Neural progenitor cell (in vitro differentiated cells): ENCODE measurements at regions not wholly inside any gene's neighbourhood (a gene's known extent, or its start where the extent isn't known, plus 50 kb on each side); places are given as distances from the start of the nearest gene placed in this dataset.

Experiments used
- DNase-seq: peaks from one replicate; pipeline ENCODE4 v3.0.0-alpha.2; 2016; ENCODE audit warnings: low spot score
- H2AFZ ChIP-seq: fragments of 200-600 bp; sonication (generic); replicated peaks from 2 replicates; pipeline ENCODE4 v1.6.1; 2016; ENCODE audit warnings: antibody characterized with exemption
- H3F3A ChIP-seq: fragments of 200-600 bp; sonication (generic); 2 replicates; pipeline ENCODE4 v1.6.1; 2016; ENCODE audit warnings: antibody characterized with exemption, low read depth
- H3K27ac ChIP-seq: fragments of 200-600 bp; sonication (generic); 2 replicates; pipeline ENCODE4 v1.5.1; 2016; ENCODE audit warnings: mild to moderate bottlenecking
- H3K27me3 ChIP-seq: fragments of 200-600 bp; sonication (generic); 2 replicates; pipeline ENCODE4 v1.6.1; 2016; ENCODE audit warnings: mild to moderate bottlenecking, moderate library complexity
- H3K36me3 ChIP-seq: fragments of 200-600 bp; sonication (generic); 2 replicates; pipeline ENCODE4 v1.5.1; 2016
- H3K4me1 ChIP-seq: fragments of 200-600 bp; sonication (generic); 2 replicates; pipeline ENCODE4 v1.6.1; 2016; ENCODE audit warnings: mixed run types
- H3K4me2 ChIP-seq: fragments of 200-600 bp; sonication (generic); 2 replicates; pipeline ENCODE4 v1.6.1; 2016
- H3K4me3 ChIP-seq: fragments of 200-600 bp; sonication (generic); 2 replicates; pipeline ENCODE4 v1.5.1; 2016
- H3K79me2 ChIP-seq: fragments of 200-600 bp; sonication (generic); 2 replicates; pipeline ENCODE4 v1.6.1; 2016; ENCODE audit warnings: low read depth
- H3K9ac ChIP-seq: fragments of 200-600 bp; sonication (generic); 2 replicates; pipeline ENCODE4 v1.6.1; 2016
- H3K9me3 ChIP-seq: fragments of 200-600 bp; sonication (generic); 2 replicates; pipeline ENCODE4 v1.5.1; 2016; ENCODE audit warnings: low read depth
- H4K20me1 ChIP-seq: fragments of 200-600 bp; sonication (generic); 2 replicates; pipeline ENCODE4 v1.6.1; 2016; ENCODE audit warnings: low read depth
- H3K27ac Mint-ChIP-seq: 3 replicates; pipeline ENCODE4 v1.8.0; 2021; ENCODE audit warnings: mixed read lengths
- H3K27me3 Mint-ChIP-seq: 2 replicates; pipeline ENCODE4 v1.8.0; 2022; ENCODE audit warnings: low read depth, mild to moderate bottlenecking, inconsistent platforms, moderate library complexity, mixed read lengths; ENCODE audit not compliant: insufficient read depth
- H3K36me3 Mint-ChIP-seq: 3 replicates; pipeline ENCODE4 v1.8.0; 2021; ENCODE audit warnings: mixed read lengths
- H3K4me1 Mint-ChIP-seq: 3 replicates; pipeline ENCODE4 v1.8.0; 2021; ENCODE audit warnings: mixed read lengths
- H3K4me3 Mint-ChIP-seq: 3 replicates; pipeline ENCODE4 v1.8.0; 2021; ENCODE audit warnings: mild to moderate bottlenecking, moderate library complexity, mixed read lengths
- H3K9me3 Mint-ChIP-seq: 3 replicates; pipeline ENCODE4 v1.8.0; 2020; ENCODE audit warnings: mixed read lengths
- CTCF ChIP-seq: fragments of 200-600 bp; sonication (generic); IDR thresholded peaks from 2 replicates; pipeline ENCODE4 v1.5.1; 2017; ENCODE audit warnings: antibody characterized with exemption, mild to moderate bottlenecking
- EZH2 ChIP-seq: fragments of 200-600 bp; sonication (generic); IDR thresholded peaks from 2 replicates; pipeline ENCODE4 v1.6.1; 2017; ENCODE audit warnings: antibody characterized with exemption, mild to moderate bottlenecking, moderate library complexity
- EZH2phosphoT487 ChIP-seq: fragments of 200-600 bp; sonication (generic); IDR thresholded peaks from 2 replicates; pipeline ENCODE4 v1.6.1; 2017; ENCODE audit warnings: antibody characterized with exemption

GRCh38 chr5:97488126-97488668, 305.1 kb upstream of the RIOK2 start:
- Histone ChIP-seq H3K27ac (no peak overlapping the region), H3K27me3 (no peaks in the 10 kb centered on the region), H3K4me3 (no peak overlapping the region), H2AFZ (no peak overlapping the region), H4K20me1 (no peaks in the 10 kb centered on the region), H3K4me2 (no peak overlapping the region), H3K9me3 (no peaks in the 10 kb centered on the region), H3K9ac (no peak overlapping the region), H3K36me3 (no peaks in the 10 kb centered on the region), H3F3A (no peaks in the 10 kb centered on the region), H3K79me2 (no peaks in the 10 kb centered on the region), H3K4me1 (no peaks in the 10 kb centered on the region)
- Mint-ChIP-seq H3K9me3 (no peaks in the 10 kb centered on the region), H3K27ac (peak overlapping the region; percentile 74), H3K4me1 (no peaks in the 10 kb centered on the region), H3K4me3 (no peak overlapping the region), H3K36me3 (no peaks in the 10 kb centered on the region), H3K27me3 (no peaks in the 10 kb centered on the region)
- no peak for TF ChIP-seq CTCF
- no peak for TF ChIP-seq EZH2
- TF ChIP-seq EZH2phosphoT487, result no peak
- DNase-seq, result no peak

GRCh38 chr5:97489010-97489840, 306.2 kb upstream of the RIOK2 start:
- Mint-ChIP-seq H3K36me3 (no peaks in the 10 kb centered on the region), H3K4me3 (no peak overlapping the region), H3K9me3 (no peaks in the 10 kb centered on the region), H3K4me1 (no peaks in the 10 kb centered on the region), H3K27ac (no peak overlapping the region), H3K27me3 (no peaks in the 10 kb centered on the region)
- Histone ChIP-seq H4K20me1 (no peaks in the 10 kb centered on the region), H3K36me3 (no peaks in the 10 kb centered on the region), H3K4me1 (no peaks in the 10 kb centered on the region), H3K27ac (no peak overlapping the region), H3K4me2 (no peak overlapping the region), H3F3A (no peaks in the 10 kb centered on the region), H3K9ac (no peak overlapping the region), H3K79me2 (no peaks in the 10 kb centered on the region), H2AFZ (no peak overlapping the region), H3K27me3 (no peaks in the 10 kb centered on the region), H3K9me3 (no peaks in the 10 kb centered on the region), H3K4me3 (no peak overlapping the region)
- no peak for TF ChIP-seq EZH2
- TF ChIP-seq EZH2phosphoT487, result no peak
- TF ChIP-seq CTCF, result no peak
- no peak for DNase-seq

GRCh38 chr5:97494465-97494864, 311.4 kb upstream of the RIOK2 start:
- no peak overlapping the region for H3K9ac ChIP-seq
- no peaks in the 10 kb centered on the region for H3K27me3 ChIP-seq
- H4K20me1 ChIP-seq, result no peaks in the 10 kb centered on the region
- H3K9me3 ChIP-seq, result no peaks in the 10 kb centered on the region
- no peaks in the 10 kb centered on the region for H3K36me3 Mint-ChIP-seq
- H3K27me3 Mint-ChIP-seq, result no peaks in the 10 kb centered on the region
- H3F3A ChIP-seq, result no peaks in the 10 kb centered on the region
- no peak overlapping the region for H3K4me3 Mint-ChIP-seq
- H3K79me2 ChIP-seq, result no peaks in the 10 kb centered on the region
- TF ChIP-seq EZH2phosphoT487 (no peak), CTCF (no peak)
- no peak overlapping the region for H3K4me2 ChIP-seq
- no peak overlapping the region for H3K4me3 ChIP-seq
- H3K4me1 ChIP-seq, result peaks cover 5% of the 10 kb centered on the region
- H3K9me3 Mint-ChIP-seq, result no peaks in the 10 kb centered on the region
- no peak for DNase-seq
- H3K27ac ChIP-seq, result no peak overlapping the region
- no peak overlapping the region for H2AFZ ChIP-seq
- no peaks in the 10 kb centered on the region for H3K36me3 ChIP-seq
- H3K27ac Mint-ChIP-seq, result no peak overlapping the region
- H3K4me1 Mint-ChIP-seq, result peaks cover 7% of the 10 kb centered on the region
